Activated CD4-positive, alpha-beta T cell treated with anti-CD3 and anti-CD28 coated beads, Interleukin-2, Interleukin-4, amounts not matched to agents 100 ng/mL and 50 ng/mL, durations not matched to agents 16 hours and 8 hours (primary cell): ENCODE measurements at regions not wholly inside any gene's neighbourhood (a gene's known extent, or its start where the extent isn't known, plus 50 kb on each side); places are given as distances from the start of the nearest gene placed in this dataset.

ENCODE experiments used
- DNase-seq: peaks from one replicate; pipeline ENCODE4 v3.0.0-alpha.2; 2020; ENCODE audit warnings: low spot score

GRCh38 chr13:27370305-27370872 is 54.0 kb upstream of the GTF3A start:
- DNase-seq, result no peak

GRCh38 chr13:27371932-27372331 is 52.5 kb upstream of the GTF3A start:
- no peak for DNase-seq

GRCh38 chr13:27372896-27373295 is 51.5 kb upstream of the GTF3A start:
- DNase-seq, result no peak

GRCh38 chr13:27374126-27374613 is 50.2 kb upstream of the GTF3A start:
- DNase-seq, result no peak
